Esophagus squamous epithelium (tissue), 4 donors: ENCODE measurements at regions not wholly inside any gene's neighbourhood (a gene's known extent, or its start where the extent isn't known, plus 50 kb on each side); places are given as distances from the start of the nearest gene placed in this dataset.

ENCODE experiments used
- CTCF ChIP-seq, 6 experiments: fragments of 450-650 bp in 4 of 6; fragments of 200-600 bp in 2 of 6; sonication (generic) in 2 of 6; IDR thresholded peaks; one replicate each; pipeline ENCODE4 v1.5.1; 2016 to 2019; ENCODE audit warnings: antibody characterized with exemption in 6 of 6, mild to moderate bottlenecking in 4 of 6, moderate library complexity in 4 of 6
- POLR2A ChIP-seq, 4 donors: fragments of 450-650 bp; IDR thresholded peaks; one replicate each; pipeline ENCODE4 v1.6.1; 2017; ENCODE audit warnings: antibody characterized with exemption in 4 of 4, mild to moderate bottlenecking in 4 of 4, moderate library complexity in 3 of 4

- TF ChIP-seq CTCF (IDR thresholded peaks at IDR 0.05), result no peak
- TF ChIP-seq POLR2A (IDR thresholded peaks at IDR 0.05), result no peak
Measured at GRCh38 chr2:76256458-76257088, 545.9 kb upstream of the GCFC2 start.
